ENCODE measurements at regions not wholly inside any gene's neighbourhood (a gene's known extent, or its start where the extent isn't known, plus 50 kb on each side); places are given as distances from the start of the nearest gene placed in this dataset.

GRCh38 chr2:153221087-153221486, 257.5 kb downstream of the RPRM start:
- Histone ChIP-seq H3K27me3 (no peaks in the 10 kb centered on the region), H3K27ac (no peak overlapping the region), H3K4me1 (no peaks in the 10 kb centered on the region), H3K36me3 (no peaks in the 10 kb centered on the region), H3K9me3 (peaks cover 0 to 6% (median 0%) of the 10 kb centered on the region in 4 donors), H3K4me3 (no peak overlapping the region)
- no peak for ATAC-seq (ENCODE audit: low FRiP score in 2 of 2)
- DNase-seq = no peak
- TF ChIP-seq POLR2A (IDR thresholded peaks at IDR 0.05) (no peak), EP300 (IDR thresholded peaks at IDR 0.05) (no peak), CTCF (IDR thresholded peaks at IDR 0.05) (no peak), POLR2AphosphoS5 (IDR thresholded peaks at IDR 0.05) (no peak)
- 86 to 88% methylated on average over 9 of the region's 9 CpGs for WGBS, 2 donors

DNA sequence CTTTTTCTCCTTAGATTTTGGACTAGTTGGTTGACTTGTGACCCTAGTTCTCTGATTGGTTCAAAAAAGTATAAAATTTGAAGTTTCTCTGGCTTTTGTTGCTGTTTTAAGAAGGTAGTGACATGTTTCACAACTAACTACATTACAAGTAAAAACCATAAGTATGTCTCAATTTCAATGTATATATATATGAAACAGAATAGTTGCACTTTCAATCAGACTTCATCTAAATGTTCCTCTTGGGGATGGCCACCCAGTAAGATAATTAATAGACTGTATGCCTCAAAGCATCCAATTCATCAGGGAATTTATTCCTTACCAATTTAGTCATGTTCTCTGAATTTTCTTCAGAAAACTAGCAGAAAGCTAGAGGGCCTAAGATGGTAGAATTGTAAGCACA, 259.7 kb downstream of the RPRM start:
- Histone ChIP-seq H3K27me3 (no peaks in the 10 kb centered on the region), H3K9me3 (peaks cover 0 to 6% (median 0%) of the 10 kb centered on the region in 4 donors), H3K27ac (no peak overlapping the region), H3K36me3 (no peaks in the 10 kb centered on the region), H3K4me1 (no peaks in the 10 kb centered on the region), H3K4me3 (no peak overlapping the region)
- DNase-seq (no peak), ATAC-seq (ENCODE audit: low FRiP score in 2 of 2) (no peak)
- TF ChIP-seq POLR2A (IDR thresholded peaks at IDR 0.05) = no peak
- TF ChIP-seq POLR2AphosphoS5 (IDR thresholded peaks at IDR 0.05) = no peak
- TF ChIP-seq EP300 (IDR thresholded peaks at IDR 0.05) = no peak
- no peak for TF ChIP-seq CTCF (IDR thresholded peaks at IDR 0.05)

DNA sequence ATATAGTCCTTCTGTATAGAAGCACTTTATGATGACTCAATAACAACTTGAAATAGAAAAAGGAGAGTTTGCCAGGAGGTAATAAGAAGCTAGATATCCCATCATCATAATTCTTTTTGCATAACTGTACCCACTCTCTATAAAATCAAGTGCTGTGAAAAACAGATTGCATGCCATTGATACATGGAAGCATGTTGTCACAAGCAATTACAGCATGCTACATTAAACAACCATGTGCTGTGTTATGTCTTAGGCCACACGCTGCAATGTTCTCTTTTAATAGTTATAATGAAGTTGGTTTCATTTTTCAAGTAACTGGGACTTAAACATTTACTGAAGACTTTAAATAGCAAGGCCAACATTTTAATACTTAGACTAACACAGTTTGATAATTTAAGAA, 264.2 kb downstream of the RPRM start:
- DNase-seq (no peak), ATAC-seq (ENCODE audit: low FRiP score in 2 of 2) (no peak)
- Histone ChIP-seq H3K27ac (no peak overlapping the region), H3K9me3 (no peaks in the 10 kb centered on the region), H3K4me3 (no peak overlapping the region), H3K27me3 (no peaks in the 10 kb centered on the region), H3K4me1 (no peaks in the 10 kb centered on the region), H3K36me3 (no peaks in the 10 kb centered on the region)
- WGBS, 2 donors = 61 to 79% methylated on average over 1 of the region's 1 CpG
- TF ChIP-seq EP300 (IDR thresholded peaks at IDR 0.05) (no peak), POLR2A (IDR thresholded peaks at IDR 0.05) (no peak), POLR2AphosphoS5 (IDR thresholded peaks at IDR 0.05) (no peak), CTCF (IDR thresholded peaks at IDR 0.05) (no peak)

GRCh38 chr2:153213022-153213421, 265.5 kb downstream of the RPRM start:
- ATAC-seq (ENCODE audit: low FRiP score in 2 of 2) (no peak), DNase-seq (no peak)
- Histone ChIP-seq H3K9me3 (no peaks in the 10 kb centered on the region), H3K36me3 (no peaks in the 10 kb centered on the region), H3K4me1 (no peaks in the 10 kb centered on the region), H3K27ac (no peak overlapping the region), H3K27me3 (no peaks in the 10 kb centered on the region), H3K4me3 (no peak overlapping the region)
- 63 to 79% methylated on average over 1 of the region's 1 CpG for WGBS, 2 donors
- TF ChIP-seq EP300 (IDR thresholded peaks at IDR 0.05) = no peak
- no peak for TF ChIP-seq POLR2AphosphoS5 (IDR thresholded peaks at IDR 0.05)
- no peak for TF ChIP-seq CTCF (IDR thresholded peaks at IDR 0.05)
- no peak for TF ChIP-seq POLR2A (IDR thresholded peaks at IDR 0.05)
